Suprapubic skin (tissue), 4 donors: ENCODE measurements at regions not wholly inside any gene's neighbourhood (a gene's known extent, or its start where the extent isn't known, plus 50 kb on each side); places are given as distances from the start of the nearest gene placed in this dataset.

Source experiments
- DNase-seq, 2 donors: peaks; one replicate each; pipeline ENCODE4 v3.0.0-alpha.2; 2019; ENCODE audit warnings: low spot score in 2 of 2
- H3K27ac ChIP-seq: fragments of 200-600 bp; sonication (generic); one replicate; pipeline ENCODE4 v1.5.1; 2019
- H3K27me3 ChIP-seq: fragments of 200-600 bp; sonication (generic); one replicate; pipeline ENCODE4 v1.5.1; 2019
- H3K36me3 ChIP-seq: fragments of 200-600 bp; sonication (generic); one replicate; pipeline ENCODE4 v1.5.1; 2019
- H3K4me1 ChIP-seq: fragments of 200-600 bp; sonication (generic); one replicate; pipeline ENCODE4 v1.5.1; 2019
- H3K4me3 ChIP-seq: fragments of 200-600 bp; sonication (generic); one replicate; pipeline ENCODE4 v1.5.1; 2019; ENCODE audit warnings: mild to moderate bottlenecking
- H3K9me3 ChIP-seq: fragments of 200-600 bp; sonication (generic); one replicate; pipeline ENCODE4 v1.5.1; 2019
- EP300 ChIP-seq: sonication (generic); formaldehyde crosslinking; IDR thresholded peaks from one replicate; pipeline ENCODE4 v1.6.1; 2017; ENCODE audit warnings: antibody characterized with exemption
- POLR2A ChIP-seq, 2 donors: fragments of 450-650 bp; IDR thresholded peaks; one replicate each; pipeline ENCODE4 v1.6.1; 2017; ENCODE audit warnings: antibody characterized with exemption in 2 of 2, mild to moderate bottlenecking in 2 of 2, moderate library complexity in 2 of 2
- POLR2AphosphoS5 ChIP-seq, 3 donors: sonication (generic); formaldehyde crosslinking; IDR thresholded peaks; one replicate each; pipeline ENCODE4 v1.6.1; 2017; ENCODE audit warnings: antibody characterized with exemption in 3 of 3
- WGBS: methylation state at CpG from one replicate; pipeline ENCODE4 v1.1.5; 2018; 5-methylcytosine and 5-hydroxymethylcytosine counted together
- TF ChIP-seq, protein P1 (sequence below), 2 donors: fragments of 200-600 bp in 1 of 2; fragments of 450-650 bp in 1 of 2; sonication (generic) in 1 of 2; IDR thresholded peaks; one replicate each; pipeline ENCODE4 v1.5.1; 2016 to 2019; ENCODE audit warnings: antibody characterized with exemption in 2 of 2, mild to moderate bottlenecking in 1 of 2, moderate library complexity in 1 of 2

DNA sequence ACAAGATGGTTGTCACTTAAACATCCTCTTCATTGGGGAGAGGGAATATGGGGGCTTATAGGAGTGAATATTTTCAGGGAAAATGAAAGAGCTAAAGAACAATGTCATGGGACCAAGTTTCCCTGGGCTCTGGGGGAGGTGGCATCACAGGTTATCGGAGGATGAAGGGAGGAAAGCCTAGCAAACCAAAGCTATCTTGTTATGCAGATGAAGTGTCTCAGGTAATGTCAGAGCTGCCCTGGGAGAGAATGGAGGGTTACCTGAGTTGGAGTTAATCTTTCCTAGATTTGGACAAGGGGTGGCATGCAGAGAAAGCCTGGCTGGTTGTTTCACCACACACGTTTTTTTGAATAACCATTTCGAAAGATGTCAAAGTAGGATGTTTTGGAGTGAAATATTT lies 308.1 kb upstream of the ATP10A start:
- H3K27me3 ChIP-seq = peaks cover 3% of the 10 kb centered on the region
- H3K27ac ChIP-seq = no peak overlapping the region
- WGBS = 72% methylated on average over 3 of the region's 3 CpGs
- H3K4me1 ChIP-seq = no peaks in the 10 kb centered on the region
- TF ChIP-seq, protein P1, sequence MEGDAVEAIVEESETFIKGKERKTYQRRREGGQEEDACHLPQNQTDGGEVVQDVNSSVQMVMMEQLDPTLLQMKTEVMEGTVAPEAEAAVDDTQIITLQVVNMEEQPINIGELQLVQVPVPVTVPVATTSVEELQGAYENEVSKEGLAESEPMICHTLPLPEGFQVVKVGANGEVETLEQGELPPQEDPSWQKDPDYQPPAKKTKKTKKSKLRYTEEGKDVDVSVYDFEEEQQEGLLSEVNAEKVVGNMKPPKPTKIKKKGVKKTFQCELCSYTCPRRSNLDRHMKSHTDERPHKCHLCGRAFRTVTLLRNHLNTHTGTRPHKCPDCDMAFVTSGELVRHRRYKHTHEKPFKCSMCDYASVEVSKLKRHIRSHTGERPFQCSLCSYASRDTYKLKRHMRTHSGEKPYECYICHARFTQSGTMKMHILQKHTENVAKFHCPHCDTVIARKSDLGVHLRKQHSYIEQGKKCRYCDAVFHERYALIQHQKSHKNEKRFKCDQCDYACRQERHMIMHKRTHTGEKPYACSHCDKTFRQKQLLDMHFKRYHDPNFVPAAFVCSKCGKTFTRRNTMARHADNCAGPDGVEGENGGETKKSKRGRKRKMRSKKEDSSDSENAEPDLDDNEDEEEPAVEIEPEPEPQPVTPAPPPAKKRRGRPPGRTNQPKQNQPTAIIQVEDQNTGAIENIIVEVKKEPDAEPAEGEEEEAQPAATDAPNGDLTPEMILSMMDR (IDR thresholded peaks at IDR 0.05) = no peak
- TF ChIP-seq POLR2A (IDR thresholded peaks at IDR 0.05) = no peak
- TF ChIP-seq POLR2AphosphoS5 (IDR thresholded peaks at IDR 0.05) = no peak
- TF ChIP-seq EP300 = no peak
- no peak overlapping the region for H3K4me3 ChIP-seq
- H3K9me3 ChIP-seq = no peaks in the 10 kb centered on the region
- H3K36me3 ChIP-seq = no peaks in the 10 kb centered on the region
- DNase-seq = no peak

DNA sequence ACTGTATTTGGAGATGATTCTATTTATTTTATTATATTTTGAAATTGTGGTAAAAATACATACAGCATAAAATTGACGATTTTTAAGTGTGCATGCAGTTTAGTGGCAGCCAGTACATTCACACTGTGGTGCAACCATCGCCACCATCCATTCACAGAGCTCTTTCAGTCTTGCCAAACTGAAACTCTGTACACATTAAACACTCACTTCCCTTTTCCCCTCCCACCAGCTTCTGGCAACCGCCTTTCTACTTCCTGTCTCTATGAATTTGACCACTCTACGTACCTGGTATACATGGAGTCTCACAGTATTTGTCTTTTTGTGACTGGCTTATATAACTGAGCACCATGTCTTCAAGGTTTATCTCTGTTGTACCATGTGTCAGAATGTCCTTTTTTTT lies 303.3 kb upstream of the ATP10A start:
- no peaks in the 10 kb centered on the region for H3K4me1 ChIP-seq
- no peaks in the 10 kb centered on the region for H3K27me3 ChIP-seq
- H3K27ac ChIP-seq = no peak overlapping the region
- no peaks in the 10 kb centered on the region for H3K9me3 ChIP-seq
- H3K36me3 ChIP-seq = no peaks in the 10 kb centered on the region
- 80% methylated on average over 4 of the region's 4 CpGs for WGBS
- DNase-seq = no peak
- TF ChIP-seq POLR2A (IDR thresholded peaks at IDR 0.05) (no peak), EP300 (no peak), POLR2AphosphoS5 (IDR thresholded peaks at IDR 0.05) (no peak)
- TF ChIP-seq, protein P1 (IDR thresholded peaks at IDR 0.05) = no peak
- H3K4me3 ChIP-seq = no peak overlapping the region

DNA sequence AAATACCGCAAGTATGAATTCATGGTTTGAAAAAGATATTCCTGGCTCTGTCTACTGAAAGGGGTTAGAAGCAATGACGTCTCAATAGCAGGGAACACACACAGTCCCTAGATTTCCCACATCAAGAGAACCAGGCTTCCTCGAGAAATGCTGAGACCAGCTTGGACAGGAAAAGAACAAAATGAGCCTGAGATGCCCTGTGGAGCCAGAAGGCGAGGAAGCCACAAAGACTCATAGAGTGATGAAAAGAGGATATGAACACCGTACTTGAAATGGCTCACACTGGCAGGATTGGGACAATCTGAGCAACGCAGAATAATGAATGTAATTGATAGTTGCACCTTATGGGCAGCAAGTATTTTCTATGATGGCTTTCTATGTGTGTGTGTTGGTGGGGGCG lies 302.4 kb upstream of the ATP10A start:
- no peak for TF ChIP-seq POLR2AphosphoS5 (IDR thresholded peaks at IDR 0.05)
- TF ChIP-seq, protein P1 (IDR thresholded peaks at IDR 0.05) = no peak
- no peak for TF ChIP-seq EP300
- no peak for TF ChIP-seq POLR2A (IDR thresholded peaks at IDR 0.05)
- H3K9me3 ChIP-seq = no peaks in the 10 kb centered on the region
- 85% methylated on average over 7 of the region's 7 CpGs for WGBS

DNA sequence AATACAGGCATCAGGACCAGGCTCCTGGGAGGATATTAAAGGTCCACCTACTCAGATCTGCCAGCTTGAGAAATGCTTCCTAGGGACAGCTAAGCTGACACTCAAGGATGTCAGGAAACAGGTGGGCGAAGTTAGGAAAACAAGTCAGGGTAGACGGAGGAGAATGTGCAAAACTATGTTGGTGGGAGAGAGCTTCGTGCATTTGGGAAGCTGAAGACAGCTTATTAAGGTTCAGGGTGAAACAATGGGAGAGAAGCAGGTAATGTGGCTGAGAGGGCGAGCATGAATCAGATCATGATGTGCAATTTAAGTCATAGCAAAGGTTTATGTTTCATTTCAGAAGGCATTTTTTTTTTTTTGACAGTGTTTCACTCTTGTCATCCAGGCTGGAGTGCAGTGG lies 297.2 kb upstream of the ATP10A start:
- WGBS = 80% methylated on average over 4 of the region's 4 CpGs
- H3K36me3 ChIP-seq = no peaks in the 10 kb centered on the region
- no peak overlapping the region for H3K27ac ChIP-seq
- H3K4me1 ChIP-seq = no peaks in the 10 kb centered on the region
- DNase-seq = no peak
- no peaks in the 10 kb centered on the region for H3K9me3 ChIP-seq
- TF ChIP-seq POLR2AphosphoS5 (IDR thresholded peaks at IDR 0.05) (no peak), POLR2A (IDR thresholded peaks at IDR 0.05) (no peak), EP300 (no peak)
- TF ChIP-seq, protein P1 (IDR thresholded peaks at IDR 0.05) = no peak
- no peak overlapping the region for H3K4me3 ChIP-seq
- H3K27me3 ChIP-seq = no peaks in the 10 kb centered on the region

More for the DNA sequence above, 302.4 kb upstream of the ATP10A start:
- Histone ChIP-seq H3K4me1 (no peaks in the 10 kb centered on the region), H3K27ac (no peak overlapping the region), H3K4me3 (no peak overlapping the region), H3K36me3 (no peaks in the 10 kb centered on the region), H3K27me3 (no peaks in the 10 kb centered on the region)
- DNase-seq = no peak

DNA sequence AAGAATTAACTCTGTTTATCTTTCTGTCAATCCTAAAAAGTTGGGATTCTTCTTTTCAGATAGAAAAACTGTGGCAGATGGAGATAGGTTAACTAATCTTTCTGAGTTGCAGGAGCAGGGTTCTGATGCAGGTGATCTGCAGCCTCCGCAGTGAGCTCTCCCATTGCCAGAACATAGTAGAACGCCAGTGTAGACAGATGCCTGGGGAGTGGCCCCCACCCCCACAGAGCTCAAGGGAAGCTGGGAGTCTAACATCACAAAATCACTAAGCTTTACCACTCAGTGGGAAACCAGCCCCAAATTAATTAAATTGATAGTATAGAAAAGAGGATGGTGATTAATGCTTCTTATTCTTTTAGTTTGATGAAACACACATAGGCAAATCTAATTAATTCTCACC lies 295.0 kb upstream of the ATP10A start:
- WGBS = 91% methylated on average over 2 of the region's 2 CpGs
- Histone ChIP-seq H3K27ac (no peak overlapping the region), H3K4me3 (no peak overlapping the region), H3K9me3 (no peaks in the 10 kb centered on the region), H3K4me1 (no peaks in the 10 kb centered on the region), H3K27me3 (no peaks in the 10 kb centered on the region), H3K36me3 (no peaks in the 10 kb centered on the region)
- TF ChIP-seq POLR2AphosphoS5 (IDR thresholded peaks at IDR 0.05) = no peak
- TF ChIP-seq, protein P1 (IDR thresholded peaks at IDR 0.05) = no peak
- no peak for TF ChIP-seq EP300
- TF ChIP-seq POLR2A (IDR thresholded peaks at IDR 0.05) = no peak
- no peak for DNase-seq
